ENCODE measurements at regions not wholly inside any gene's neighbourhood (a gene's known extent, or its start where the extent isn't known, plus 50 kb on each side); places are given as distances from the start of the nearest gene placed in this dataset.

- TF ChIP-seq POLR2AphosphoS5 (IDR thresholded peaks at IDR 0.05) (no peak), POLR2A (IDR thresholded peaks at IDR 0.05) (no peak), CTCF (IDR thresholded peaks at IDR 0.05 in 8 of 11, conservative IDR thresholded peaks at IDR 0.05 in 3 of 11) (no peak)
These were observed 97.2 kb upstream of the DNAH5 start for GRCh38 chr5:14041528-14042192.

Measured in spleen (tissue), 7 donors.